Activated CD4-positive, CD25-positive, alpha-beta regulatory T cell treated with anti-CD3 and anti-CD28 coated beads, Interleukin-2, amount 50 U/mL, for 24 hours (primary cell): ENCODE measurements at regions not wholly inside any gene's neighbourhood (a gene's known extent, or its start where the extent isn't known, plus 50 kb on each side); places are given as distances from the start of the nearest gene placed in this dataset.

Experiments
- ATAC-seq, 2 donors: fragments of 150-1000 bp; cut with Tn5 transposase; one replicate each; pipeline ENCODE4 v1.10.0; 2021; ENCODE audit warnings: mild to moderate bottlenecking in 1 of 2, moderate library complexity in 1 of 2

DNA sequence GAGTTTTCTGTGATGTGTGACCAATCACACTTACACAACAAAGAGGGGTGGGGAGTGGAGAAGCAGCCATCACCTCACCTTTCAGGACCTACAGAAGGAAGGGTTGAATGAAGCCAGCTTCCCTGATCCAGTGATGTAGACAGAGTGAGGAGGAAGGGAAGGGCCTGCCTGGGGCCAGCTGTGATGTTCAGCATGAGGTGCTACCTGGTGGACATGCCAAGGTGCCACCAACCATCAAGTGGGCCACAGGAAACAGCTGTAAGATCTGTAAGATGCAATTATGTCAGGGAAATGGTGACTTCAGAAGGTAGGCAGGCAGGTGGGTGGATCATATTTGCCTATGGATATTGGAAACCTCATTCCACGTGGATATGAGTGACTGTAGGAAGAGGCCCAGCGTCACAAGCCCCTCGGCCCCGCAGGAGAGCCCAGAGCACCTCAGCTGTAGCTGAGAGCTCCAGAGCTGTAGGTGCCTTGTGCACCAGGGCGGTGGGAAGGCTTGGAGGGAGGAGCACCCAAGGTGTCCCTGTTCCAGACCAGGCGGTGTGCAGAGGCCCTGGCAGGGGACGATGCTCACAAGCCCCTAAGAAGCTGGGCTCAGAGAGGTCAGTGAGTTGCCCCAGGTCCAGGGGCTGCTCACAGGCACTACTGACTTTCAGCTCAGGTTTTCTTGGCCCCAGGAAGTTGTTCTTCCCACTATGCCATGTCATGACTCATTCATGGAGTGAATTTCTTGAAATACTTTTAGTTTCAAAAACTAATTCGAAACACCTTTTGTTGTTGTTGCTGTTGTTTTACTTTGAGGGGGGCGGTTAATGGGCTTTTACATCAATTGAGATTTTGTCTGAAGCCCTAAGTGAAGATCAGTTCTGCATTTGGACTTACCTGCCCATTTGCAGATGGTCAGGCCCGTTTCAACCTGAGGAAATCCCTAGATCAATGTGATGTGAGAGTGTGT, 94.2 kb upstream of the ALDH1A3 start:
- no peak for ATAC-seq

DNA sequence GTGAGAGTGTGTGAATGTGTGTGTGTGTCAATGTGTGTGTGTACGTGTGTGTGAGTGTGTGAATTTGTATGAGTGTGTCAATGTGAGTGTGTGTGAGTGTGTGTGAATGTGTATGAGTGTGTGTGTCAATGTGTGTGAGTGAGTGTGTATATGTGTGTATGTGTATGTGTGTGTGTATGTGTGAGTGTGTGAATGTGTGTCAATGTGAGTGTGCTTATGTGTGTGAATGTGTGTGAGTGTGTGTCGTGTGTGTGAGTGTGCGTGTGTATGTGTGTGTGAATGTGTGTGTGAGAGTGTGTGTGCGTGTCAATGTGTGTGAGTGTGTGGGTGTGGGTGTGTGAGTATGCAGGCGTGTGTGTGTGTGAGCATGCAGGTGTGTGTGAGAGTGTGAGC, 93.5 kb upstream of the ALDH1A3 start:
- ATAC-seq = no peak

DNA sequence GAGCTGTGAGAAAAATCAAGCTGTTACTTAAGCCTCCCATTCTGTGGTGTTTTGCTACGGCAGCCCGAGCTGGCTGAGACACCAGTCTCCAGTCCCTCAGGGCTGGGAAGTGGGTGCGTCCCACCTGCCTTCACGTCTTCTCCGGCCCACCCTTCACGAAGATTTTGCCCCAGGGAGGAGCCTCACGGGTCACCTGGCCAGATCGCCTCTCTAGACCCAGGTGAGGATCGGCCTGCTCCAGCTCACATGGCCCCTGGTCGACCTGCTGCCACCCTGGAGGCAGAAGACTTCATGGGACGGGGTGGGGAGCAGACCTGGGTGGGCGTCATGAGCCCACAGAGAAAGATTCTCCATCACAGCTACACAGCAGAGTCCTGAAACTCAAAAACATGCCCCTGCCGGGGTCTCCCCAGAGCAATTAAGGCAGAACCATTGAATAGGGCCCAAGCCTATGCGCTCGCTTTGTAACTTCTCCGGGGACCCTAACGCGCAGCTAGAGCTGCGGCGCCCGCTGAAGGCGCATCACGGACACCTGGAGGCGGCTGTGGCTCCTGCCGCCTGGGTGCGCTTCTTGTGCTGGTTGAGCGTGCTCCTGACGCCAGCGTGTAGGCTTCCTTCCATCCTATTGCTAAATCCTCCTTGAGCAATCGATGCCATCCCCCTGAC, 92.6 kb upstream of the ALDH1A3 start:
- ATAC-seq = no peak

DNA sequence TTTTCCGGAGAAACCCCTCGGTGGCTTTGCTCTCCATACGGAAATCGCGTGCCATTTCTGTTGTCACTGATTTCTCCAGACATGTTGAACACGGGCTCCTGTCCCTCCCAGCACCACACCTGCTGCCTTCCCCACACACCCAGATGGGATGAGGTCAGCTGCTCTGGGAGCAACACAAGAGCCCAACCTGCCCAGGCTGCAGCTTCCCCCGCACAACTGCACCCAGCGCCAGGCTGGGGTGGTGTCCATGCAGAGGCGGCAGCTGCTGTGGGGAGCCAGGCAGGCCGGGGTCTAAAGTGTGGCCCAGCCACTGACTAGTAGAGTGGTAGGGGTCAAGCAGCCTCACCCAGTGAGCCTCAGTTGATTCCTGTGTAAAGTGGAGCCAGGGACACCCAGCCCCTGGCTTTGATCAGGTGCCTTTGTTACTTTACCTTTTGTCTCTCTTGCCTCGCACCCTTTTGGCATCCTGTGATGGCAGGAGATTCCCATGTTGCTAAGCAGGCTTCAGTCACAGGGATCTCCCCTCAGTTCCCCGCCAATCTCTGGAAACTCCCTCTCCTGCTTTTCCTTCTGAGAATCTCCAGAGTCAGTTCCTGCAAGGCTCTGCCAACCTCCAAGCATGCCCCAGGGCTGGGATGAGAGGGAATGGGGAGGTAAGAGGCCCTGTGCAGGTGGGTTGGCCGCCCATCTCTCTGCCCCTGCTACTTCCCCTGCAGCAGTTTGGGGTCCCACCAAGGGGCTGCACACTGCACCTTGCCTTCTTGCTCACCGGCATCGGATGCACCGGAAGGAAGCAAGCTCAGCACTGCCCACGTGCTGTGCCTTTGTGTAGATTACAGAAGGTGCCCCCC, 91.8 kb upstream of the ALDH1A3 start:
- no peak for ATAC-seq

DNA sequence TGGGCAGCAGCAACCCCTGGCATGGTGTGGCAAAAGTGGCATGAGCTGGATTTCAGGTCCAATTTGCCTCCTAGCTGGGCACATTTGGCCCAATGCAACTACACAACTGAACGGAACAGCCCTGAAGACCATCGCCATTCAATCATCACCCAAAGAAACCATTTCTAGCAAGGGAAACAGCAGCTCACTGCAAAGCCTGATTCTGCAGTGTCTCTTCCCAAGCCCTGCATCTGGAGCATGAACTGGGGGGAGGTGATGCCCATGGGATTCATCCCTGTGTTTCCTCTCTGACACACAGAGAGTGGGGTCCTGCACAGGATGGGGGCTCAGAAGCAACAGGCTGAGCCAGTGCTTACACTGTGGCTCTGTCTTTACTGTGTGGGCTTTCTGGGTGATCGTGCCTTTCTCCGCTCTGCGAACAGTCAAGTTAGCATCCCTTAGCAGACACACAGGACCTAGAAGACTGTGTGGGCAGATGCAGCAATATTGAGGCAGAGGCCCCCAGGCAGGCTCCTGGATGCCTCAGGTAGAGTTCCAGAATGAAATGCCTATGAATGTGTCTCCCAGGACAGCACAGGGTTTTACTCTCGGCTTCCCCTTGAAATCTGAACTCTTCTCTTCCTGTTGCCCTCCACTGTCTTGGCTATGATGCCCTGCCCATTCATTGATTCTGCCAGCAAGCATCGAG, 91.1 kb upstream of the ALDH1A3 start:
- no peak for ATAC-seq

DNA sequence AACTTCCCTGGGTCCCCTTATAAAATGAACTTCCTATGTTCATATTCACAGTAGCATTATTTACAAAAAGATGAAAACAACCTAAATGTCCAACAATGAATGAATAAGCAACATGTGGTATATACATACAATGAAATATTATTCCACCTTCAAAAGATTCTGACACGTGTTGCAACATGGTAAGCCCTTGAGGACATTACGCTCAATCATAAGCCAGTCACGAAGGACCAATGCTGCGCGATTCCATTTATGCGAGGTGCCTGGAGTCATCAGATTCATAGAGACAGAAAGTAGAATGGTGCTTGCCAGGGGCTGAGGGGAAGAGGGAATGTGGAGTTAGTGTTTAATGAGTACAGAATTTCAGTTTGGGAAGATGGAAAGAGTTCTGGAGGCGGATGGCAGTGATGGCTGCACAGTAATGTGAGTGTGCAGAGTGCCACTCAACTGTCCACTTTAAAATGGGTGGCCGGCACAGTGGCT, 88.8 kb upstream of the ALDH1A3 start:
- ATAC-seq = no peak

DNA sequence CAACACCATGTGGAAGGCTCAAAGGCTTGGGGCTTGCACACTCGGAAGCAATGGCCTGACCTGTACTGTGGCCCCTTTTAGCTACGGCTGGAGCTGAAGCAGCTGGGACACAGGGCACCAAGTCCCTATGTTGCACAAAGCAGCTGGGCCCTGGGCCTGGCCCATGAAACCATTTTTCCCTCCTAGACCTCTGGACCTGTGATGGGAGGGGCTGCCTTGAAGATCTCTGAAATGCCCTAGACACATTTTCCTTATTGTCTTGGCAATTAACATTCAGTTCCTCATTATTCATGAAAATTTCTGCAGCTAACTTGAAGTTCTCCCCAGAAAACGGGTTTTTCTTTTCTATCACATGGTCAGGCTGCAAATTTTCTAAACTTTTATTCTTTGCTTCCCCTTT, 85.6 kb upstream of the ALDH1A3 start:
- ATAC-seq = no peak

DNA sequence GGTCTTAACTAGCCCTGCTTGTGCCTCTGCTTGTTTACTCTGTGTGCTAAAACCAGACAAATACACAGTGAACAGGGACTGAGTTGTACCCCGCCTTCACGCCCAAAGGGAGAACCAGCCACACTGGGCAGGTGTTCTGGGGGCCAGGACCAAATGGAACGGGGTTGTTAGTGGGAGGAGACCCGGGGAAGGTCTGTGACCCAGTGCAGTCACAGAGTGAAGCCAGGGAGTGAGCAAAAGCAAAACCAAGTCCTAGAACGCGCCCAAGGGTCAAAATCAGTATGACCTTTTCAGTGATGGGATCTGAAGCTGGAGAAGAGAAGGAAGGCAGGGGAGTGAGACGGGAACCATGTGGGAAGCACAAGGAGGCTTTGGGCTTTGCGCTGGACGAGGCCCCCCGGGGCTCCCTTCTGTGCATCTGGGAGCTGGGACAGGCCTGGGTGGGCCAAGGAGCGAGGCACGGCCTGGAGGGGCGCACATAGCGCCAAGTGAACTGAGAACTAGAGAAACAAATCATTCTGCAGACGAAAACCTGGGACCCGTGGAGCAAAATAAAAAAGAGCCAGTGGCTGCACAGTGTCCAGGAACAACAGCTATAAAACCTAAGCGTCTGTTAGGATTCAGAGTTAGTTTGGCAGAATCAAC, 78.3 kb upstream of the ALDH1A3 start:
- no peak for ATAC-seq

DNA sequence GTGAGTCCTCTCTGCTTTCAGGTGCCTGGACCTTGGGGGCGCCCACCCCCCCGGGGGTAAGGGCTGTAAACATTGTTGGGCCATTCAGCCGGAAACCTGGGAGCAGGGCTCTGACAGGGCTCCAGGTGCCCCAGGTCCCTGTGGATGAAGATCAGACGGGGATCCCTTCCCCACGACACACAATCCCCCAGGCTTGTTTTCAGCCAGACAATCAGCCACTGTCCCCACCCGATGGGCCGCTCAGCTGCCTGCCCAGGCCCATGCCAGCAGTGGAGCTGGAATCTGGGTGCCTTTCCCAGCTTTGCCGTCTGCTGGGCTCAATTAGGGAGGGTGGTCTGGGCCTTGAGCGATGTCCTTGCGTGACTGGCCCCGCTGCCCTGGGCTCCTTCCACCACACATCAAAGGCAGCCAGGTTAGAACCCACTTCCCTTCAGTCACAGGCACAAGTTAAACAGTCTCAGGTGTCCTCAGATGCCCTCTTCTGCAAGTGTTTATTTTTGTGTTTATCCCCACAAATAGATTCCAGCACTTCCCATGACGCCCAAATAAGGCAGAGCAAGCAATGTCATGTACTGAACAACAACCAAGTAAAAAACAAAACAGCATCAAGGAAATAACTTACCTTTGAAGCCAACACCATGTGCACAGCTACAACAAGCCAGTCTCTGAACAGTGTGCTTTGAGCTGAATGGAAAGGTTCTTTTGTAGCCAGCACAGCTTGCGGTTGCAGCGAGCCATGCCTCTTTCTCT, 77.0 kb upstream of the ALDH1A3 start:
- no peak for ATAC-seq

DNA sequence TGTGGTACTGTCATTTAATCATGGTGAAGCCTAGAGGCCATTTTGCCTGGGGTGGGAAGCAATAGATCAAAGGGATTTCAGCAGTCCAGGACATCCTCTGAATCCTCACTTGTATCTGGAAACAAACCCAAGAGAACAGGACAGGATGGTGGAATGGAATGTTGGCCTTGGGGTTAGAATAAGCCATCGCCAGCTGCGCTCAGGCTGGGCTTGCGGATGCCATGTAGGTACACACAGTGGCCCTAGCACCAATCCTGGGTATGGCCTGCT, 76.5 kb upstream of the ALDH1A3 start:
- ATAC-seq = no peak

DNA sequence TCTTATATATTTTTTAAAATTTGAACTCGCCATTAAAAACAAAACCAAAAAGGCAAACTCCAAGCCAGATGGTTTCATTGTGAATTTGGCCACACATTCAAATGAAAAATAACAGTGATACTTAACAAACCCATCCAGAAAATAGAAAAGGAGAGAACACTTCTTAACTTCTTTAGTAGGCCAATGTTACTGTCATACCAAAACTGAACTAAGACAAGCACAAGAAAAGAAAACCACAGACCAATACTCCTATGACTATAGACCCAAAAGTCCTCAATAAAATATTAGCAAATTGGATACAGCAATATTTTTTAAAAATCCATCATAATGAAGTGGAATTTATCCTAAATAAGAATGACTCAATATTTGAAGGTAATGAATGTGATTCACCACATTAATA, 73.5 kb upstream of the ALDH1A3 start:
- no peak for ATAC-seq

DNA sequence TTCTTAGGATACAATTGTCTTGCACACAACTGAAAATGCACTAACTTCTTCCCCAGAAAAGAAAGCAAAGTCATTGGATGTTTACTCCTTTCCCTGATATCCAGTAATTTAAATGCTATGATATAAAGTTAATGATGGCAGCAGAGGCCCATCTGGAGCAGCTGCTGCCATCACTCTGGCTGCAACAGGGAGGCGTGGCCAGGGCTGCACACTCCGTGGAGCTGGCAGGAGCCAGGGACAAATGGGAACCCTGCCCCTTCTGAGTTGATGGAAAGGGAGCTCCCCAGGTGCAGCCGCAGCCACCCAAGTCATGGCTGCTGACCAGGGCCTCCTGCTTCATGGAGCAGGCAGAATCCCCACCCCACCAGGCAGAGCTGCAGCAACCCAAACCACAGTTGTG, 72.6 kb upstream of the ALDH1A3 start:
- no peak for ATAC-seq

DNA sequence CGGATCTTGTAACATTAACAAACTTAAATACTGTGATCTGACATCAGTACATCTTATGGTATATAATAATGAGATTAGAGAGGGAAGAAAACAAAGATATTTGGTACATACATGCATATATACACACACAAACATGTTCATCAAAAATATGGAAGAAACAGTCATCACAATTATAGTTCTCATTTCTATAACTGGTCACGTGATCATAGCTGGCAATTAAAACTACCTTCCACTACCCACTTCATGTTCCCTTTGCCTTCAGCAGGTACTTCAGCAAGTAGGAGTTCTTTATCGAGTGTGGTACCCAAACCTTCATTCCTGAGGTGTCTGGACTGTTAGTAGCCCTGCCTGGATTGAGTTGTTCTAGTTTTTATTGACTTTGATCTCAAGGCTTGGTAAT, 70.9 kb upstream of the ALDH1A3 start:
- ATAC-seq = no peak

DNA sequence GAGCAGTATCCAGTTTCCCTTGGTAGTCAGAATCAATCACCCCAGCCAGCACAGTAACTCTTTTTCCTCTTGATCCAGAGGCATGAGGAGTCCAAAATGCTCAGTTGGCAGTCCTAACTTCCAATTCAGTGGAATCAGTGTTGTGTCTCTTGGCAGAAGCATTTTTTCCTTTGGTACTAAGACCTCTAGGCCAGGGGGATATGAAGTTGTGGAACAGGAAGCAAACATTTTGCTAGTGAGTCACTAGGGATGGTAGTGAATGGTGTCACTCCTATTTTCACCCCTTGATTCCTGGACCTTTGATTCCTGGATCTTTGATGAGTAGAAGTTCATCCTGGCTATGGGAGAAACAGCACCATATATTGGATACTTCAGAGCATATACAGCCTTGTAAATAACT, 70.5 kb upstream of the ALDH1A3 start:
- ATAC-seq = no peak

DNA sequence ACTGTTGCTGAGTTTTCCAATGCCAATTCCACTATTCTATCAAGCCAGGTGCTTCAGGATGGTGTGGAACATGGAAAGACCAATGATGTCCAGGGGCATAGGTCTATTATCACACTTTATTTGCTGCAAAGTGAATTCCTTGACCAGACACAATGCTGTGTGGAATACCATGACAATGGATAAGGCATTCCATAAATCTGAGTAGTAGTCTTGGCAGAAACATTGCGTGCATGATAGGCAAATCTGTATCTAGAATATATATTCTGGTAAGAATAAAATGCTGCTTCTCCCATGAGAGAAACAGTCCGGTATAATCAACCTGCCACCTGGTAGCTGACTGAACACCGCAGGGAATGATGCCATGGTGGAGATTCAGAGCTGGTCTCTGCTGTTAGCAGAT, 70.0 kb upstream of the ALDH1A3 start:
- ATAC-seq = no peak

DNA sequence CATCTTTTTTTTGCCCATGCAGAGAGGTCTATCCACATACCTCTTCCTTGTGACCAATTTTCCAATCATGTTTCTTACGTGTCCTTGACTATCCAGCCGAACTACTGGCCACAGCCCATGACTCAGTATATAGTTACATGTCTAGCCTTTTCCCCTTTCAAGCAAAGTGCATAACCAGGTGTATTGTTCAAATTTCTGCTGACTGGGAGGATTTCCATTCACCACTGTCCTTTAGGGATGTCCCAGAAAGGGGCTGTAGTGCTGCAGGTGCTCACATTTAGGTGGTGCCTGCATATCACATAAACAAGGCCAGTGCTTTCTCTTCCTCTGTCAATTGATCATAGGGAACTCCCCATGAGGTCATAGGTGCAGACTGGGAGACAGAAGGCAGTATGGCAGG, 69.4 kb upstream of the ALDH1A3 start:
- ATAC-seq = no peak

DNA sequence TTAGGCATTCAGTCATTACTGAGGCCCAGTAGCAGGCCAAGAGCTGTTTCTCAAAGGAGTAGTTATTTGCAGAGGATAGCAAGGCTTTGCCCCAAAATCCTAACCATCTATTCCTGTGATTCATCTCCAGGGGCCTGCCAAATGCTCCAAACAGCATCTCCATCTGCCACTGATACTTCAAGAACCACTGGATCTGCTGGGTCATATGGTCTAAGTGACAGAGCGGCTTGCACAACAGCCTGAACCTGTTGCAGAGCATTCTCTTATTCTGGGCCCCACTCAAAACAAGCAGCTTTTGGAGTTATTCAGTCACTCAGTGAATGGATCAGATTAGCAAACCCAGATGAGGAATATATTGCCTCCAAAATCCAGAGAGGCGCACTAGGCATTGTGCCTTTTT, 68.8 kb upstream of the ALDH1A3 start:
- ATAC-seq = no peak

DNA sequence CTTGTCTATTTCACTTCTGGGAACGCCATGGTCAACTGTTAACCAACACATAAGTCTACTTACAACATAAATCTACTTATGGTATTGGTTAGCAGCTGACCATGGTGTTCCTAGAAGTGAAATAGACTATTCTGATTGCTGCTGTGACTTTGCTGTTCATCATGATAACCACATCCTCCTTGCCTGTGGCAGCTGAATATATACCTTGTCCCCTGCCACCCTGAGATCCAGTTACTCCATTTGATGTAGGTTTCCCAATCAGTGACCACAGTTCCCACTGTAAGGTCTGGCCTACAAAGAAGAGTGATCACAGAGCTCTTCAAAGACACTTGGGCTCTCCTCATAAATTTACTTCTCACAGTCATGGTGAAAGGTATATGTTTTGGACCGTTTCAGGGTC, 66.8 kb upstream of the ALDH1A3 start:
- no peak for ATAC-seq

DNA sequence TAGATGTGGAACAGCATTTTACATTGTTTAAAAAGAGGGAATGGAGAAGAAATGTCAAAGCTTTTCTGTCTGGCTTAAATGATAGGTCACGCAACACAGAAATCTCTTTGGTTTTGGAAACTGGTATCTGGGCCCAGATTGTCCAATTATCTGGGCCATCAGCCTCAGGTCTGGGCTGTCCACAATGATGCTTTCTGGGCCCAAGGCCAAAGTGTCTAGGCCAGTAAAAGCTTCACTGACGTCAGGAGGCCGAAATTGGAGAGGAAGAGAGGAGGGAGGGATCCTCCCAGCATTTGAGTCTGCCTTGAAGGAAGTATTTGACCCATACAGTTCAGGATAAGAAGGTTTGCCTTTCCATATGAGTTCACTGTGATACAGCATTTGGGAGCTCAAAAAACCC, 60.7 kb upstream of the ALDH1A3 start:
- ATAC-seq = no peak

DNA sequence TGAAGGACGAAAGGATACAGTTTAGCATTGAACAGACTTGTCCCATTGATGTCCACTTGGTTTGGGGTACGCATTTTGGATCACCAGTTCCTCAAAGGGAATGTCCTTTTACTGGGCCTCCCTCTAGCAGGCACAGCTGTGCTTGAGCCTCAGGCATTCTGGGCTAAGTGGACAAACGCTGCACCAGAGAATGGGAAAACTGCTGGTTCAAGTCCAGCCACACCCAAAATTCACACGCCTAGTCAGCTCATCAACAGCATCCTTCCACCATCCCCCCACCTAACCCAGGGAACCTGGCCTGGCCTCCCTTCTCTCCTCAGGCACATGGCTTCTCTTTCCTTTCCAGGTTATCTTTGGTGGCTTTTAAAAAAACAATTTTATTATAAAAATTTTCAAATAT, 59.1 kb upstream of the ALDH1A3 start:
- ATAC-seq = no peak

DNA sequence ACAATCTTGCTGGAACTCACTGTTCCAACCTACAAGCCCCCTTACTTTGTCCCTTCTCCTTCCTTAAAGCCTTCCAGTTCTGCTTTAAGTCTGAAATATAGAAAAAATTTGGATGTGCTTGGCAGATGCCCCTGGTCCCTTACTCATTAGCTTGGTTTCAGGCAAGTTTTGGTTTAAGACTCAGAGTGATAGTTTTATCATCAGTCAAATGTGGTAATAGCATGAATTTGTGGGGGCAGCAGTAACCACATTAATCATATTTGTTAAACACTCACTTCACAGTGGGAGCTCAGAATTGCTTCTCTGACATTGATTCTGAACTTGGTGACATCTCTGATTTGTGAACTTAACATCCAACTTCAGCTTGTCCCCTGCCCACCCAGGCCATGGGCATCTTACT, 58.3 kb upstream of the ALDH1A3 start:
- peak in 1 of 2 donors; percentile 58 for ATAC-seq

DNA sequence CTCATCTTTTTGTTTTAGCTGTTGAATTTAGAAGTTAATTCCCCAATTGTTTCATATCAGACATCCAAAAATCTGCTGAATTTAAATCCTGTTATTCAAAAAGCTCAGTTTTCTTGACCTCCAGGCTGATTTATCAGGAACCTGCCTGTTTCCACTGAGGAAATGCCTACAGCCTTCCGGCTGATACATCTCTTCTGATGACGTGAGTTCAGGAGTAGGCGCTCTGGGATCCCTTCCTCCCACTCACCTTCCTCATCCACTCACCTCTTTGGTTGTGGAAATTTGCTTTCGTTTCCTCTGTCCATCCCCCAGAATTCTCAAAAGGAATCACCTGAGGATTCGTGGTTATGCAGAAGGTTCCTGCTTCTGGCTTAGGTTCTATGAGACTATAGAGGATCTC, 55.4 kb upstream of the ALDH1A3 start:
- ATAC-seq = no peak
